Activated CD4-positive, CD25-positive, alpha-beta regulatory T cell treated with anti-CD3 and anti-CD28 coated beads, Interleukin-2, amount 50 U/mL, for 72 hours (primary cell): ENCODE measurements at regions not wholly inside any gene's neighbourhood (a gene's known extent, or its start where the extent isn't known, plus 50 kb on each side); places are given as distances from the start of the nearest gene placed in this dataset.

Experiments
- DNase-seq: peaks from one replicate; pipeline ENCODE4 v3.0.0; 2021

GRCh38 chr7:22962775-22963350 is 51.1 kb downstream of the HYCC1 start:
- DNase-seq: no peak

- DNase-seq: no peak
Measured at GRCh38 chr7:22958742-22959141, 55.2 kb downstream of the HYCC1 start.

GRCh38 chr7:22954251-22954650 is 59.7 kb downstream of the HYCC1 start:
- no peak for DNase-seq

GRCh38 chr7:22952306-22953015 is 61.5 kb downstream of the HYCC1 start:
- no peak for DNase-seq

- no peak for DNase-seq
Measured at GRCh38 chr7:22949944-22950343, 64.0 kb downstream of the HYCC1 start.

- no peak for DNase-seq
Measured at GRCh38 chr7:22949221-22949620, 64.7 kb downstream of the HYCC1 start.

- no peak for DNase-seq
Measured at GRCh38 chr7:22948770-22949169, 65.2 kb downstream of the HYCC1 start.

- no peak for DNase-seq
Measured at GRCh38 chr7:22945584-22945983, 68.3 kb downstream of the HYCC1 start.

- no peak for DNase-seq
Measured at GRCh38 chr7:22944510-22944909, 69.4 kb downstream of the HYCC1 start.

- no peak for DNase-seq
Measured at GRCh38 chr7:22944022-22944421, 69.9 kb downstream of the HYCC1 start.

- no peak for DNase-seq
Measured at GRCh38 chr7:22942191-22942590, 71.7 kb downstream of the HYCC1 start.

GRCh38 chr7:22939842-22940241 is 74.1 kb downstream of the HYCC1 start:
- no peak for DNase-seq

- DNase-seq: no peak
Measured at GRCh38 chr7:22937946-22938345, 76.0 kb downstream of the HYCC1 start.

GRCh38 chr7:22936246-22936645 is 77.7 kb downstream of the HYCC1 start:
- no peak for DNase-seq

GRCh38 chr7:22935269-22935668 is 78.7 kb downstream of the HYCC1 start:
- DNase-seq: no peak

- DNase-seq: no peak
Measured at GRCh38 chr7:22934473-22935065, 79.4 kb downstream of the HYCC1 start.

GRCh38 chr7:22934023-22934422 is 79.9 kb downstream of the HYCC1 start:
- DNase-seq: no peak

GRCh38 chr7:22932896-22933295 is 81.0 kb downstream of the HYCC1 start:
- no peak for DNase-seq

- no peak for DNase-seq
Measured at GRCh38 chr7:22931011-22931410, 82.9 kb downstream of the HYCC1 start.

GRCh38 chr7:22922307-22922706 is 91.6 kb downstream of the HYCC1 start:
- DNase-seq: no peak

GRCh38 chr7:22921386-22922086 is 92.4 kb downstream of the HYCC1 start:
- DNase-seq: no peak

- no peak for DNase-seq
Measured at GRCh38 chr7:22920672-22921071, 93.3 kb downstream of the HYCC1 start.

- no peak for DNase-seq
Measured at GRCh38 chr7:22913158-22913557, 90.5 kb upstream of the TOMM7 start.

- no peak for DNase-seq
Measured at GRCh38 chr7:22911889-22912288, 89.2 kb upstream of the TOMM7 start.
